Keratinocyte (primary cell): ENCODE measurements at regions not wholly inside any gene's neighbourhood (a gene's known extent, or its start where the extent isn't known, plus 50 kb on each side); places are given as distances from the start of the nearest gene placed in this dataset.

ENCODE experiments used
- DNase-seq: peaks from one replicate; pipeline ENCODE4 v3.0.0-alpha.2; 2011; ENCODE audit warnings: low read depth, missing footprints, low spot score
- FAIRE-seq: peaks from 2 replicates; lab custom pipeline; 2011; peaks lifted over from hg19 to GRCh38; lab: Jason Lieb, UNC
- H2AFZ ChIP-seq: 2 replicates; pipeline ENCODE4 v1.6.0; 2012; ENCODE audit warnings: low read length, control low read depth, inconsistent platforms; ENCODE audit not compliant: control insufficient read depth
- H3K27ac ChIP-seq: 2 replicates; pipeline ENCODE4 v1.5.1; 2011; ENCODE audit warnings: low read length; ENCODE audit not compliant: control insufficient read depth, insufficient read depth
- H3K27me3 ChIP-seq: 3 replicates; pipeline ENCODE4 v1.6.0; 2011; ENCODE audit warnings: low read length; ENCODE audit not compliant: control insufficient read depth, insufficient read depth; ENCODE audit errors: extremely low read depth
- H3K36me3 ChIP-seq, 2 experiments: 2 replicates in 1 of 2; 3 replicates in 1 of 2; pipeline ENCODE4 v1.5.1; 2011; ENCODE audit warnings: low read length in 2 of 2, mild to moderate bottlenecking in 1 of 2; ENCODE audit not compliant: control insufficient read depth in 2 of 2, insufficient read depth in 2 of 2; ENCODE audit errors: extremely low read depth in 1 of 2
- H3K4me1 ChIP-seq: 3 replicates; pipeline ENCODE4 v1.5.1; 2011; ENCODE audit warnings: low read length; ENCODE audit not compliant: control insufficient read depth, insufficient read depth; ENCODE audit errors: extremely low read depth
- H3K4me2 ChIP-seq: 3 replicates; pipeline ENCODE4 v1.6.0; 2011; ENCODE audit warnings: low read depth, low read length; ENCODE audit not compliant: control insufficient read depth, insufficient read depth; ENCODE audit errors: extremely low read depth
- H3K4me3 ChIP-seq, 3 experiments: fragments of 200-600 bp in 1 of 3; sonication (generic) in 1 of 3; 2 replicates in 2 of 3; 3 replicates in 1 of 3; pipeline ENCODE4 v1.5.1; 2011 to 2016; ENCODE audit warnings: low read length in 3 of 3, mild to moderate bottlenecking in 3 of 3, control low read depth in 2 of 3, inconsistent platforms in 1 of 3, low read depth in 1 of 3, mixed read lengths in 1 of 3, mixed run types in 1 of 3, moderate library complexity in 1 of 3; ENCODE audit not compliant: control insufficient read depth in 2 of 3, insufficient read depth in 2 of 3; ENCODE audit errors: extremely low read depth in 1 of 3
- H3K79me2 ChIP-seq: 2 replicates; pipeline ENCODE4 v1.6.0; 2012; ENCODE audit warnings: low read length; ENCODE audit not compliant: control insufficient read depth, insufficient read depth
- H3K9ac ChIP-seq: 3 replicates; pipeline ENCODE4 v1.6.0; 2011; ENCODE audit warnings: low read length; ENCODE audit not compliant: control insufficient read depth, insufficient read depth; ENCODE audit errors: extremely low read depth
- H3K9me1 ChIP-seq: 3 replicates; pipeline ENCODE4 v1.6.0; 2011; ENCODE audit warnings: low read length; ENCODE audit not compliant: control insufficient read depth, insufficient read depth; ENCODE audit errors: extremely low read depth
- H3K9me3 ChIP-seq: 2 replicates; pipeline ENCODE4 v1.5.1; 2012; ENCODE audit warnings: low read depth, low read length; ENCODE audit not compliant: control insufficient read depth
- H4K20me1 ChIP-seq: 3 replicates; pipeline ENCODE4 v1.6.0; 2011; ENCODE audit warnings: low read length; ENCODE audit not compliant: control insufficient read depth, insufficient read depth; ENCODE audit errors: extremely low read depth
- CTCF ChIP-seq, 3 experiments: IDR thresholded peaks in 1 of 3; conservative IDR thresholded peaks in 1 of 3; optimal IDR thresholded peaks in 1 of 3; 2 replicates in 2 of 3; 3 replicates in 1 of 3; pipeline versions ENCODE3 to v1.5.1; 2011; ENCODE audit warnings: low read length in 3 of 3, mild to moderate bottlenecking in 3 of 3, moderate library complexity in 2 of 3, control low read depth in 1 of 3, inconsistent platforms in 1 of 3; ENCODE audit not compliant: insufficient read depth in 2 of 3; ENCODE audit errors: extremely low read depth in 1 of 3
- EZH2 ChIP-seq: IDR thresholded peaks from one replicate; pipeline ENCODE4 v1.6.1; 2012; ENCODE audit warnings: inconsistent platforms, mild to moderate bottlenecking, low read length, moderate library complexity
- dilution Hi-C: fragments of 300-500 bp; cut with MboI; formaldehyde crosslinking; loops from one replicate; pipeline ENCODE4 v1.7.0; 2020; ENCODE audit warnings: low sequenced_read_pairs; ENCODE audit not compliant: extremely low pct_ligation_motif_present

- H2AFZ ChIP-seq, result no peak overlapping the region
- H3K27ac ChIP-seq, result no peak overlapping the region
- H4K20me1 ChIP-seq, result no peaks in the 10 kb centered on the region
- H3K4me1 ChIP-seq, result peaks cover under 1% of the 10 kb centered on the region
- TF ChIP-seq CTCF (optimal IDR thresholded peaks at IDR 0.05 in 1 of 3, IDR thresholded peaks at IDR 0.05 in 1 of 3, conservative IDR thresholded peaks at IDR 0.05 in 1 of 3; ENCODE audit: extremely low read depth in 1 of 3, insufficient read depth in 2 of 3, low read length in 3 of 3) (no peak), EZH2 (no peak)
- dilution Hi-C loops, result no loop called here
- H3K9me3 ChIP-seq, result no peaks in the 10 kb centered on the region
- H3K4me2 ChIP-seq, result no peak overlapping the region
- FAIRE-seq (no peak), DNase-seq (no peak)
- H3K36me3 ChIP-seq, result no peaks in the 10 kb centered on the region
- H3K9ac ChIP-seq, result no peak overlapping the region
- no peaks in the 10 kb centered on the region for H3K9me1 ChIP-seq
- no peak overlapping the region for H3K4me3 ChIP-seq
- no peaks in the 10 kb centered on the region for H3K79me2 ChIP-seq
- no peaks in the 10 kb centered on the region for H3K27me3 ChIP-seq
These were observed 274.9 kb upstream of the NR5A2 start for GRCh38 chr1:199752688-199753027.

- Histone ChIP-seq H3K9me1 (no peaks in the 10 kb centered on the region), H3K79me2 (no peaks in the 10 kb centered on the region), H3K9ac (no peak overlapping the region), H3K9me3 (no peaks in the 10 kb centered on the region), H3K4me3 (no peak overlapping the region), H2AFZ (no peak overlapping the region), H3K27ac (no peak overlapping the region), H4K20me1 (no peaks in the 10 kb centered on the region), H3K4me2 (no peak overlapping the region), H3K27me3 (no peaks in the 10 kb centered on the region), H3K36me3 (no peaks in the 10 kb centered on the region), H3K4me1 (peaks cover 9% of the 10 kb centered on the region)
- dilution Hi-C loops, result no loop called here
- DNase-seq (no peak), FAIRE-seq (no peak)
- TF ChIP-seq CTCF (optimal IDR thresholded peaks at IDR 0.05 in 1 of 3, IDR thresholded peaks at IDR 0.05 in 1 of 3, conservative IDR thresholded peaks at IDR 0.05 in 1 of 3; ENCODE audit: extremely low read depth in 1 of 3, insufficient read depth in 2 of 3, low read length in 3 of 3) (no peak), EZH2 (no peak)
These were observed 274.0 kb upstream of the NR5A2 start for GRCh38 chr1:199753513-199753912.
